ENCODE measurements at regions not wholly inside any gene's neighbourhood (a gene's known extent, or its start where the extent isn't known, plus 50 kb on each side); places are given as distances from the start of the nearest gene placed in this dataset.

DNA sequence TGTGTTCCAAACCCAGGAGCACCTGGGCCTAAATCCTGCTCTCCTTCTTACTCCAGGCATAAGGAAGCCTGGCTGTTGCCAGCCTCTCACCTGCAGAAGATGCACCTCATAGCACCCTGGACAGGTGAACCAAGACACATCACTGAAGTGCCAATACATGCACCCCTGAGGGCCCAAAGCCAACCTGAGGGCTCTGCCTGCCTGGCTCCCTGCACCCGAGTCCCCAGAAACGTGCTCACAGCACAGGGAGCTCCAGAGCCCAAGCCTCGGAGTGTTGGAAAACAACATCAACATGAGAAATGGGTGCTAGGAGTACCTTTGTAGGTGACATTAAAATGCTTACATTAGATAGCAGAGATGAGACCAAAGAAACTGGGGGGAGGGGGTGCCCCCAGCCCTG lies 96.3 kb upstream of the RAB6C start:
- intact Hi-C loops (cut with DNase I): no loop called here
- WGBS, 3 donors: 76 to 82% (median 79%) methylated on average over 3 of the region's 3 CpGs
- no peaks in the 10 kb centered on the region for H3K36me3 ChIP-seq
- TF ChIP-seq EP300 (IDR thresholded peaks at IDR 0.05): no peak
- TF ChIP-seq, protein P1, sequence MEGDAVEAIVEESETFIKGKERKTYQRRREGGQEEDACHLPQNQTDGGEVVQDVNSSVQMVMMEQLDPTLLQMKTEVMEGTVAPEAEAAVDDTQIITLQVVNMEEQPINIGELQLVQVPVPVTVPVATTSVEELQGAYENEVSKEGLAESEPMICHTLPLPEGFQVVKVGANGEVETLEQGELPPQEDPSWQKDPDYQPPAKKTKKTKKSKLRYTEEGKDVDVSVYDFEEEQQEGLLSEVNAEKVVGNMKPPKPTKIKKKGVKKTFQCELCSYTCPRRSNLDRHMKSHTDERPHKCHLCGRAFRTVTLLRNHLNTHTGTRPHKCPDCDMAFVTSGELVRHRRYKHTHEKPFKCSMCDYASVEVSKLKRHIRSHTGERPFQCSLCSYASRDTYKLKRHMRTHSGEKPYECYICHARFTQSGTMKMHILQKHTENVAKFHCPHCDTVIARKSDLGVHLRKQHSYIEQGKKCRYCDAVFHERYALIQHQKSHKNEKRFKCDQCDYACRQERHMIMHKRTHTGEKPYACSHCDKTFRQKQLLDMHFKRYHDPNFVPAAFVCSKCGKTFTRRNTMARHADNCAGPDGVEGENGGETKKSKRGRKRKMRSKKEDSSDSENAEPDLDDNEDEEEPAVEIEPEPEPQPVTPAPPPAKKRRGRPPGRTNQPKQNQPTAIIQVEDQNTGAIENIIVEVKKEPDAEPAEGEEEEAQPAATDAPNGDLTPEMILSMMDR (IDR thresholded peaks at IDR 0.05): no peak
- TF ChIP-seq POLR2A (IDR thresholded peaks at IDR 0.05): no peak
- no peak overlapping the region for H3K27ac ChIP-seq
- H3K27me3 ChIP-seq: no peaks in the 10 kb centered on the region
- H3K4me3 ChIP-seq: no peak overlapping the region
- no peak for DNase-seq
- no peaks in the 10 kb centered on the region for H3K4me1 ChIP-seq (ENCODE audit: insufficient read depth)
- no peaks in the 10 kb centered on the region for H3K9me3 ChIP-seq

DNA sequence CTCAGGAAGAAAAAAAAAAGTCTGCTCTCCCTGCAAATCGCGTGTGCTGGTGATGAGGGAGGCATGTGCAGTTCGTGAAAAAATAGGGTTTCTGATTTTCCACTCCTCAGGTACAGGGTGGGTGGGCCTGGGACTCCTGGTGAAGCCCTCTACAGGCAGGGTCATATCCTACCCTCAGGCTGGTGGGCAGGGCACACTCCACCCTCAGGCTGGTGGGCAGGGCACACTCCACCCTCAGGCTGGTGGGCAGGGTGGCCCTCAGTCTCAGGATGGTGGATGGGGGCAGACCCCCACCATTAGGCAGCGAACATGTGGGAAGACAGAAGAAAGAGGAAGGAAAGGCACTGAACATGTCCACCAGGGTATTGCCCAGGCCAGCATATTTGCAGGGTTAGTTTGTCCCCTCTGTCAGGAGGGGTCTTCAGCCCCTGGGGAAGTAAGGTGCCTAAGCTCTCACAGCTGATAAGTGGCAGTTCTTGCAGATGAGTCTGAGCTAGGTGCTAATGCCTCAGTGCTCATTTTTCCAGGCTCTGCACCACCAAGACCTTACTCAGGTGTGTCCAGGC lies 95.2 kb upstream of the RAB6C start:
- intact Hi-C loops (cut with DNase I): no loop called here
- WGBS, 3 donors: 73 to 78% (median 74%) methylated on average over 4 of the region's 4 CpGs
- H3K9me3 ChIP-seq: no peaks in the 10 kb centered on the region
- H3K36me3 ChIP-seq: no peaks in the 10 kb centered on the region
- DNase-seq: no peak
- no peaks in the 10 kb centered on the region for H3K27me3 ChIP-seq
- H3K4me1 ChIP-seq (ENCODE audit: insufficient read depth): no peaks in the 10 kb centered on the region
- no peak overlapping the region for H3K27ac ChIP-seq
- no peak overlapping the region for H3K4me3 ChIP-seq
- TF ChIP-seq, protein P1 (IDR thresholded peaks at IDR 0.05): no peak
- TF ChIP-seq POLR2A (IDR thresholded peaks at IDR 0.05) (no peak), EP300 (IDR thresholded peaks at IDR 0.05) (no peak)

DNA sequence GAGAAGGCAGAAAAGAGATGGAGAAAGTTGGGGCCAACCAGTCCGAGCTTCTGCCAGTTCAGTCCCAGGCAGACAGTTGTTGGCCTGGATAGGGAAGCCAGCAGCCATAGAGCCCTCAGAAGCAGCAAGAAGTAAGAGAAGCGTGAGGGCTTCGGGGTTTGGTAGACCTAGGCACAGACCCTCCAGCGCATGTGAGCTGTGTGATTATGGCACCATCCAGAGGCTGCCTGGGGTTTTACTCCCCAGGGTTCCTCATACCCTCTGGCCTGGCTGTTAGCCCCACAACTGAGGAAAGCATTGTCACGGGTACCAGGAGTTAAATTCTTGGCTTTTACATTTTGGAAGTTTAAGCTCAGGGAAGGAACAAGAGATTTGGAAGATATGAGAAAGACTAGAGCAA lies 93.7 kb upstream of the RAB6C start:
- no peaks in the 10 kb centered on the region for H3K9me3 ChIP-seq
- TF ChIP-seq POLR2A (IDR thresholded peaks at IDR 0.05) (no peak), EP300 (IDR thresholded peaks at IDR 0.05) (no peak)
- TF ChIP-seq, protein P1 (IDR thresholded peaks at IDR 0.05): no peak
- 16 to 39% (median 35%) methylated on average over 5 of the region's 5 CpGs for WGBS, 3 donors

GRCh38 chr2:129887688-129888266 lies 91.7 kb upstream of the RAB6C start:
- TF ChIP-seq POLR2A (IDR thresholded peaks at IDR 0.05) (no peak), EP300 (IDR thresholded peaks at IDR 0.05) (no peak)
- TF ChIP-seq, protein P1 (IDR thresholded peaks at IDR 0.05): no peak
- WGBS, 3 donors: 60 to 84% (median 76%) methylated on average over 3 of the region's 3 CpGs
- Histone ChIP-seq H3K4me3 (no peak overlapping the region), H3K36me3 (no peaks in the 10 kb centered on the region), H3K27ac (no peak overlapping the region), H3K9me3 (no peaks in the 10 kb centered on the region), H3K27me3 (no peaks in the 10 kb centered on the region), H3K4me1 (ENCODE audit: insufficient read depth) (no peaks in the 10 kb centered on the region)
- intact Hi-C loops (cut with DNase I): no loop called here
- DNase-seq: no peak

More for the DNA sequence above, 93.7 kb upstream of the RAB6C start:
- Histone ChIP-seq H3K36me3 (no peaks in the 10 kb centered on the region), H3K27ac (no peak overlapping the region), H3K4me3 (no peak overlapping the region), H3K27me3 (no peaks in the 10 kb centered on the region), H3K4me1 (ENCODE audit: insufficient read depth) (no peaks in the 10 kb centered on the region)
- no peak for DNase-seq
- intact Hi-C loops (cut with DNase I): no loop called here

Data from ovary (tissue), 7 donors.